NT2/D1 (cell line): ENCODE measurements at regions not wholly inside any gene's neighbourhood (a gene's known extent, or its start where the extent isn't known, plus 50 kb on each side); places are given as distances from the start of the nearest gene placed in this dataset.

Experiments
- DNase-seq: peaks from one replicate; pipeline ENCODE4 v3.0.0-alpha.2; 2011; ENCODE audit warnings: low read depth, low spot score
- H3K27me3 ChIP-seq: 2 replicates; pipeline ENCODE4 v1.6.0; 2011; ENCODE audit warnings: mild to moderate bottlenecking; ENCODE audit not compliant: insufficient read length, insufficient read depth
- H3K36me3 ChIP-seq: 2 replicates; pipeline ENCODE4 v1.6.1; 2011; ENCODE audit warnings: mild to moderate bottlenecking, low read length, mixed read lengths; ENCODE audit not compliant: insufficient read depth, insufficient read length
- H3K4me1 ChIP-seq: 2 replicates; pipeline ENCODE4 v1.5.1; 2011; ENCODE audit not compliant: insufficient read depth, insufficient read length
- H3K4me3 ChIP-seq: 2 replicates; pipeline ENCODE4 v1.5.1; 2011; ENCODE audit warnings: low read depth; ENCODE audit not compliant: insufficient read length
- H3K9ac ChIP-seq: 2 replicates; pipeline ENCODE4 v1.6.0; 2011; ENCODE audit warnings: low read depth; ENCODE audit not compliant: insufficient read length
- H3K9me3 ChIP-seq: 2 replicates; pipeline ENCODE4 v1.5.1; 2011; ENCODE audit warnings: mild to moderate bottlenecking, low read length; ENCODE audit not compliant: insufficient read depth
- SUZ12 ChIP-seq: IDR thresholded peaks from 2 replicates; pipeline ENCODE4 v1.6.1; 2011; ENCODE audit not compliant: insufficient read length, insufficient read depth; ENCODE audit errors: extremely low read depth
- YY1 ChIP-seq: IDR thresholded peaks from 2 replicates; pipeline ENCODE4 v1.6.1; 2011; ENCODE audit not compliant: insufficient read length, insufficient read depth
- ZNF274 ChIP-seq: IDR thresholded peaks from 2 replicates; pipeline ENCODE4 v1.6.1; 2011; ENCODE audit warnings: mild to moderate bottlenecking, low read depth, low read length

- Histone ChIP-seq H3K36me3 (no peaks in the 10 kb centered on the region), H3K4me1 (no peaks in the 10 kb centered on the region), H3K9me3 (peaks cover 16% of the 10 kb centered on the region), H3K9ac (no peak overlapping the region), H3K27me3 (no peaks in the 10 kb centered on the region), H3K4me3 (no peak overlapping the region)
- no peak for DNase-seq
- TF ChIP-seq YY1 (no peak), SUZ12 (no peak), ZNF274 (no peak)
Observed at GRCh38 chr12:19025582-19025981, 104.0 kb upstream of the PLEKHA5 start.

- no peaks in the 10 kb centered on the region for H3K36me3 ChIP-seq
- no peak for DNase-seq
- peaks cover 19% of the 10 kb centered on the region for H3K9me3 ChIP-seq
- H3K9ac ChIP-seq = no peak overlapping the region
- no peak for TF ChIP-seq YY1
- TF ChIP-seq ZNF274 = no peak
- TF ChIP-seq SUZ12 = no peak
- H3K27me3 ChIP-seq = no peaks in the 10 kb centered on the region
- H3K4me3 ChIP-seq = no peak overlapping the region
- H3K4me1 ChIP-seq = no peaks in the 10 kb centered on the region
Observed at GRCh38 chr12:19026034-19026433, 103.5 kb upstream of the PLEKHA5 start.

GRCh38 chr12:19026614-19027488, 102.7 kb upstream of the PLEKHA5 start:
- Histone ChIP-seq H3K9me3 (peaks cover 27% of the 10 kb centered on the region), H3K9ac (no peak overlapping the region), H3K36me3 (no peaks in the 10 kb centered on the region), H3K4me1 (no peaks in the 10 kb centered on the region), H3K27me3 (no peaks in the 10 kb centered on the region), H3K4me3 (no peak overlapping the region)
- no peak for TF ChIP-seq ZNF274
- TF ChIP-seq YY1 = no peak
- no peak for TF ChIP-seq SUZ12
- DNase-seq = no peak

GRCh38 chr12:19030180-19030579, 99.4 kb upstream of the PLEKHA5 start:
- H3K4me3 ChIP-seq = no peak overlapping the region
- no peaks in the 10 kb centered on the region for H3K27me3 ChIP-seq
- peaks cover 51% of the 10 kb centered on the region for H3K9me3 ChIP-seq
- DNase-seq = no peak
- H3K4me1 ChIP-seq = no peaks in the 10 kb centered on the region
- no peaks in the 10 kb centered on the region for H3K36me3 ChIP-seq
- no peak overlapping the region for H3K9ac ChIP-seq
- no peak for TF ChIP-seq YY1
- TF ChIP-seq SUZ12 = no peak
- no peak for TF ChIP-seq ZNF274

- no peak overlapping the region for H3K9ac ChIP-seq
- peaks cover 48% of the 10 kb centered on the region for H3K9me3 ChIP-seq
- H3K27me3 ChIP-seq = no peaks in the 10 kb centered on the region
- DNase-seq = no peak
- TF ChIP-seq SUZ12 (no peak), ZNF274 (no peak), YY1 (no peak)
- no peaks in the 10 kb centered on the region for H3K36me3 ChIP-seq
- H3K4me3 ChIP-seq = no peak overlapping the region
- H3K4me1 ChIP-seq = no peaks in the 10 kb centered on the region
Observed at GRCh38 chr12:19030603-19031002, 98.9 kb upstream of the PLEKHA5 start.

GRCh38 chr12:19031032-19031431, 98.5 kb upstream of the PLEKHA5 start:
- Histone ChIP-seq H3K4me3 (no peak overlapping the region), H3K9me3 (peaks cover 44% of the 10 kb centered on the region), H3K4me1 (no peaks in the 10 kb centered on the region), H3K27me3 (no peaks in the 10 kb centered on the region), H3K36me3 (no peaks in the 10 kb centered on the region), H3K9ac (no peak overlapping the region)
- TF ChIP-seq ZNF274 (no peak), SUZ12 (no peak), YY1 (no peak)
- no peak for DNase-seq

- no peak for DNase-seq
- no peaks in the 10 kb centered on the region for H3K27me3 ChIP-seq
Observed at GRCh38 chr12:19032826-19033225, 96.7 kb upstream of the PLEKHA5 start.

More at GRCh38 chr12:19032826-19033225, 96.7 kb upstream of the PLEKHA5 start:
- Histone ChIP-seq H3K4me1 (no peaks in the 10 kb centered on the region), H3K9me3 (peaks cover 42% of the 10 kb centered on the region), H3K9ac (no peak overlapping the region), H3K36me3 (no peaks in the 10 kb centered on the region), H3K4me3 (no peak overlapping the region)
- TF ChIP-seq SUZ12 = no peak
